NCI-H128 (cell line): ENCODE measurements at regions not wholly inside any gene's neighbourhood (a gene's known extent, or its start where the extent isn't known, plus 50 kb on each side); places are given as distances from the start of the nearest gene placed in this dataset.

Source experiments
- DNase-seq: peaks from one replicate; lab custom pipeline; 2025; ENCODE audit not compliant: unreplicated experiment; lab: John Stamatoyannopoulos, UW

DNA sequence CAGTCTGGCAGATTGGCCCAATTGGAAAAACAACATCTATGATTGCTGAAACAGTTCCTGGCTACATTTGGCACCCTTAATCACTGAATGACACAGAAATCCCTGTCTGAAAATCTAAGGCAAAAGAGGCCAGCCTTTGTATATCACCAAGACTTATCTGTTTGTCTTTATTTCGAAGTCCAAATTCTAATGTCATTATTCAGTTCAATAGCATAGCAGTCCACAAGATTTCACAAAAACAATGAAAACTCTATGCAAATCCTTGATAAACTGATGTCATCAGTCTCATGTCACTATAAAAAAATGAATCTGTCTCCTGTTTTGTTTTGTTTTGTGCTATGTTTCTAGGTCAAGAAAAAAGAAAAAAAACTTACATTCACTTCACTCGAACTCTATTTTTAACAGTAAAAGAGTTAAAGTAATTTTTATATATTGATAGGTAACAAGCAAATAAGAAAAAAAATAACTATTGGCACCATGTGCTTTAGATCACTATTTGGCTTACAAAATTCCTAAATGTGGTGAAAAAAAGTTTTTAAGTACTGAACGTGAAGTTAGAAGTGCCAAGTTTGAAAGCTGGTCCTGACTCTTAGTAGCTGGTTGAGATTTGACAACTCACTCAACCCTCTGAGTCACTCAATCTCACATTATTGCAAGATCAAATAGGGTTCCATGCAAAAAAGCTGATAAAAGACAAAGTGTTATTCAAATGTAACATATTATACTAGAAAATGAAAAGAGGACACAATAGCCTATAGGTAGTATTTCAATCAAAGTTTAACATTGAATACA lies 359.3 kb downstream of the IRS1 start:
- no peak for DNase-seq

DNA sequence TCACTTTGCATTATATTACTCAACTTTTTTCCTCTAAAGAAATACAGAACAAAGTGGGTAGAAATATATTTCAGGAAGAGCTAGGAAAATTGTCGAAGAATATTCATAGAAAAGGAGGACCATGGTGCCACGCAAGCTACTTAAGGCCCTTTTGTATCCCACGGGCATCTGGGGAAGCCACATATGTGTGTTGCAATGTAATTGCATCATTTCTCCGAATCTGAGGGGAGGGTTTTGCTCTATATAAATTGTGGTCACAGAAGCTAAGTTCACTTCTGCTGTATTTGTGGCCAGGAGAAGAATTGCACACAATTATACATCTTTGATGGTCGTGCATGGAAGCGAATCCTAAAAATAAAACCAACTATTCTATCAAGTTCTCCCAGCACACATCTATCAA lies 360.3 kb downstream of the IRS1 start:
- no peak for DNase-seq

- no peak for DNase-seq
These were observed 364.5 kb downstream of the IRS1 start for GRCh38 chr2:226435146-226435545.

- no peak for DNase-seq
These were observed 364.9 kb downstream of the IRS1 start for GRCh38 chr2:226434702-226435101.

- no peak for DNase-seq
These were observed 368.2 kb downstream of the IRS1 start for GRCh38 chr2:226431288-226431948.

DNA sequence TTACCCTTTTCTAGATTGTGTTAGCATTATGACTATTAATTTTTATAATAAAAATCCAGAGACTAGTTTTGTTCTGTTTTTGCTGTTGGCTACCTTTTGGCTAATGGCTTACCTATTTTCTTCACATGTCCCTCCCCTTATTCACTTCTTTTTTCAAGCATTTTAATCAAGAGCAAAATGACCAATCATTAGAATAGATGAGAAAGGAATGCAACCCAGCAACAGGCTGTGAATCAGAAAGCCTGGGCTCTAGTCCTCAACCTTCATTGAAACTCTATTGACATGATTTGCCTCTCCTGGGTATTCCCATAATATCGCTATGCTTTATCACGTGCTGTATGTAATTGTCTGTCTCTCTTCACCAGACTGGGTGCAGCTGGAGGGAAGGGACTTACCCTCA lies 370.1 kb downstream of the IRS1 start:
- DNase-seq: no peak

DNA sequence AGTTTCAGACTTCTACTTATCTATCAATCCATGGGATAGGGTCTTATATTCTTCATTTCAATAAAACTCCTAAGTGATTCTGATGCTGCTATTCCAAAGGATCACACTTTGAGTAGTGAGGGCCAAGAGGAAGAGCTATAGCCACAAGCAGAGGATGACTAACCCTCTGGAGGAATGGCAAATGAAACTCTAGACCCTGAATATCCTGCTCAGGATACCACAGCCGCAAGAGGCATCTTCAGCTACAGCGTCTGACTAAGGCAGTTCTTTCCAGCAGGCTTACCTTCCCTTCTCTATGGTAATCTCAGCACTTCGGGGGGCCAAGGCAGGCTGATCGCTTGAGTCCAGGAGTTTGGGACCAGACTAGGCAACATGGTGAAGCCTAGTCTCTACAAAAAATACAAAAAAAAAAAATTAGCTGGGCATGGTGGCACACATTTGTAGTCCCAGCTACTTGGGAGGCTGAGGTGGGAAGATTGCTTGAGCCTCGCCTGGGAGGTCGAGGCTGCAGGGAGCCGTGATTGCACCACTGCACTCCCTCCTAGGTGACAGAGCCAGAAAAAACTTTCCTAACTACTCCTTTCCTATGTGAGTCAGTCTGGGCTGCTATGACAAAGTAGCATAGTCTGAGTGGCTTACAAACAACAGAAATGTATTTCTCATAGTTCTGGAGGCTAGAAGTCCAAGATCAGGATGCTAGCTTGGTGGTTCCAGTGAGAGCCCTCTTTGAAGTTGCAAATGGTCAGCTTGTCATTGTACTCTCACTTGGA lies 371.9 kb downstream of the IRS1 start:
- no peak for DNase-seq

- DNase-seq: no peak
These were observed 373.3 kb downstream of the IRS1 start for GRCh38 chr2:226426292-226426736.

DNA sequence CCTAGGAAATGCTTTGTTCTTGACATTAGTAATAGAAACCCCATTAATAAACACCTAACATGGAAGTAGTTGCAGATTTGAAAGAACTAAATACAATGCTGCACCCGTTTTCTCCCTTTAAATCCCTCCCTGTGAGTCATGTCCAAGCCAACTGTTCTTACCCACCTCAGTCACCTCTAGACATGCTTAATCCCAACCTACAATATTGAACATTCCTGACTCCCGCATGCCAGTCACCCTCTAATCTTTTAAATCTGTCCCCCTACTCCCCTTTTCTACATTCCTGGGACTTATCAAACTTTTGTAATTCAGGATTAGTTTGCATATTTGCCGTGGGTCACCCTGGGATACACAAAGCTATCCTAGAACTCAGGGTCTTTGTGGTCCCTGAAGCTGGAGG lies 374.6 kb downstream of the IRS1 start:
- no peak for DNase-seq

DNA sequence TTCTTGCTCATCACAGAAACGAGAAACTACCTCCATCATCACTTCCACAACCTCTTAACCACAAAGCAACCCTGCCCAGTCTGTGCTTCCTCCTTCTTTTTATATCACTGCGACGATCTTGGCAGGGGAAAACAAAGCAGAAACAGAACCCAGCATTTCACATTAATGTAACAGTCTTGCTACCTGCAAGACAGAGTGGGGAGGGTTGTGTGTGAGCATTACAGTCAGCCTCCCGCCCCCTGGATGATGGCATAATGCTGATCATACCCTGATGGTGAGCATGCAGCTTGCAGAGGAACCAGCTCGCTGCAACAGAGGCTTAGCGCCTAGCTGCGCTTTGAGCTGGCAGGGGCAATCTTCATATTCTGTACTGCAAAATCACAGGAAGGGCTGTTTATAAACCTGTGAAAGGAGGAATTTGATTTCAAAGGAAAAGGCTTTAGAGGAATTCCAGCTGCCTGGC lies 376.1 kb downstream of the IRS1 start:
- DNase-seq: no peak

GRCh38 chr2:226420646-226421045 lies 379.0 kb downstream of the IRS1 start:
- no peak for DNase-seq

GRCh38 chr2:226418521-226418920 lies 381.1 kb downstream of the IRS1 start:
- no peak for DNase-seq

DNA sequence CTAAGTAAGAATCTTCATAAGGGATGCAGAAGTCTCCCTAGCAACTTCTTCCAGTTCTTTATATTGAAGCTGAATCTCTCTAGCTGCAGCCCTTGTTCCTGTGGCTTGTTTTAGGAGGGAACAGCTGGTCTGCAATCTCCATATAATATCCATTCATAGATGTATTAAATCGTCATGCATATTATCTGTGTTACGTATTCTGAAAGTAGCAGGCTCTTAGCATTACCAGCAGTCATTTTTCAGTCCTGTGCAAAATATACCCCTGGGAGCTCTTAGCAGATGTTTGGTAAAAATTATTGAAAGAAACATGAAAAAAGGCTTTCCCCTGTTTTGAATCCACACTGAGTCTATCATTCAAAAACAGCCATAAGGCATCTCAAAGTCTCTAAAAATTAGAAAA lies 385.3 kb downstream of the IRS1 start:
- no peak for DNase-seq

DNA sequence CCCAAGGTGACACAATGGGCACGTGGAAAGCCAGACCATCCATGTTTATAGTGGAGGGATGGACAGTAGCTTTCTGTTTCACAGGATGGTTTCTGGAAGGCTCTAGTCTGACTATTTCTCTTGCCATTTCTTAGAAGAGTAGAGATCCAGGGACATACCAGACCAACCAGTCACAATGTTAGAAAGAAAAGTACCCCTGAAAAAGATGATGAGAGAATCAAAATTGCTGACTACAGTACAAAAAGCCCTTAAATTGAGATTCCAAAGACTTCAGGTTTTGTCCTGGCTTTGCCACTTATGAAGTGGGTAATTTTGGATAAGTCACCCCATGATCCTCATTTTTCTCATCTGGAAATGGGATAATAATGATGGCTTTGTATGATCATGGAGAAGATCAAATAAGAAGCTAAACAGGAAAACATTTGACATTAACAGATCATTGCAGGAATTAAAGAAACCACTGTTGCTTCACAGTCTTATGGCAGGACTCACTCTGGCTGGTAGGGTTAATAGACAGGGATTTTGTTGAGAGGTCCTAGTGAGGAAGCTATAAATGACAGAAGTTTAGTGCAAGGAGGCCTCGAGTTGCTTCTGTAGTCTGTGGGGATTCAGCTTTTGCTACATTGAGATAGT lies 386.0 kb downstream of the IRS1 start:
- no peak for DNase-seq

- DNase-seq: no peak
These were observed 387.8 kb downstream of the IRS1 start for GRCh38 chr2:226411727-226412360.

DNA sequence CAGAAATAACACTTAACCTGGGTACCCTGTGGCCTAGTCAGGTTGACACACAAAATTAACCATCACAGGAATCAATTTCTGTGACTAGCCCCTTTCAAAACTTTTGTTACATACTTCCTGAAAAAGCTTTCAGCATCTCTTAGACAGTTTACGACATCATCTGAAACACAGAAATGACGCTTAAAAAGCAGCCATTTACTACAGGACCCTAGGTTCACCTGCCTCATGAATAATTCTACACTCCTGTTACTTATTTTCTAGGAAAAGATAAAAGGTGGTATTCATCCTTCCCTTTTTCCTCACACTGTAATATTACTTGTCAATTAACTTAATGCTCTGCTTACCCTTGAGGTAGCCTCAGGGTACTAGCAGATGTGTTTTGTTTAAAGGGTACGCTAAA lies 388.4 kb downstream of the IRS1 start:
- no peak for DNase-seq

DNA sequence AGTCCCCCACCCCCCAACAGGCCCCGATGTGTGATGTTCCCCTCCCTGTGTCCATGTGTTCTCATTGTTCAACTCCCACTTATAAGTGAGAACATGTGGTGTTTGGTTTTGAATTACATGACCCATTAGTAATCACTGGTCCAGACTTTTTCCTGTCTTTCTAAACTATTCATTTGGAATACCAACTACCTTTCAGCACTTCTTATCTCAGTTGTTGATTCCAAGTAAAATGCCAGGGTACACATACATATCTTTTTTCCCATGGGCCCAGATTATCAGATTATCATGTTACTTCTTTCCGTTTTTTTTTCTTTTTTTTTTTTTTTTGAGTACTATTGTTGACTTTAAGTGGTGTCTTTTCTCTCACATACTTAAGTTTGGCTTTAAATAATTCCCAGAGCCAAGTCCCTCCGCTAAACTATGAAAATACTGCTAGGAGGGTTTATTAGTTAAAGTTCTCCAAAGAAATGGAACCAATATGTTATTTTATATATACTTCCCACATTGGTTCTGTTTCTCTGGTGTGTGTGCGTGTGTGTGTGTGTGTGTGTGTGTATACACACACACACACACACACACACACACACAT lies 389.3 kb downstream of the IRS1 start:
- no peak for DNase-seq

GRCh38 chr2:226409134-226409533 lies 390.5 kb downstream of the IRS1 start:
- DNase-seq: no peak

GRCh38 chr2:226408141-226408540 lies 391.5 kb downstream of the IRS1 start:
- no peak for DNase-seq

DNA sequence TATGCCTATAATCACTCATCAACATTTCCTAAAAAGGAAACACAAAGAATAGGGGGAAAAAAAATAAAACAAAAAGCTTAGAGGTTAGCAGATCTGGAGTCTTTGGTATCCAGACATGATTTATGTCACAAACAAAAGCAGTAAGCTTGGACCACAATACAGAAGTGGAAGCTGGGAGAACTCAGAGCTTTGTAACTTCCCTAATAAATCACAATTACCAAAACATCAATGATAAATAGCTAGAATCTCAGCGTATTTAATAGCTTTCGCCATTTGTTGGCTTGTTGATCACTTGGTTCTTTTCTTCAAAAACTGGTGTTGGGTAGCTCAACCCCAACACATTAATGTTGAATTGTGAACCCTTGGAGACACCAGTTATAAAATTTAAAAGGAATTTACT lies 392.5 kb downstream of the IRS1 start:
- no peak for DNase-seq
